ENCODE measurements at regions not wholly inside any gene's neighbourhood (a gene's known extent, or its start where the extent isn't known, plus 50 kb on each side); places are given as distances from the start of the nearest gene placed in this dataset.
A peak's percentile ranks its signal among the peaks of the same experiment; 100 is the strongest.

GRCh38 chr6:165906736-165907135, 243.7 kb upstream of the PDE10A start:
- POLR2A ChIA-PET = no interaction called here
- Mint-ChIP-seq H3K9me3 (no peaks in the 10 kb centered on the region), H3K4me3 (no peak overlapping the region), H3K4me1 (no peaks in the 10 kb centered on the region), H3K36me3 (no peaks in the 10 kb centered on the region), H3K27me3 (peaks cover 5% of the 10 kb centered on the region), H3K27ac (no peak overlapping the region)
- DNase-seq = no peak
- ATAC-seq (ENCODE audit: low read depth) = no peak

DNA sequence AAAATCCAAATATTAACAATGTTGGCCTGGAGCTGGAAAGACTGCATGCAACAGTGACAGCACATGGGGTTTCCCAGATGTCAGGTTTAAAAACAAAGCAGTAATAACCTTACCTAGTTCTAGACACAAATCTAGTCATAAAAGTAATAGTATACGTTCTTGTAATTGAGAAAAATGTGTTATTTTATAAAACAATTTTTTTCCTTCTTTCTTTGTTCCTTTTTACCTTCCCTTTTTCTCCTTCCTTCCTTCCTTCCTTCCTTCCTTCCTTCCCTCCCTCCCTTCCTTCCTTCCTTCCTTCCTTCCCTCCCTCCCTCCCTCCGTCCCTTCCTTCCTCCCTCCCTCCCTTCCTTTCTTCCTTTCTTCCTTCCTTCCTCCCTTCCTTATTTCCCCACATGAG, 242.7 kb upstream of the PDE10A start:
- POLR2A ChIA-PET = no interaction called here
- Mint-ChIP-seq H3K27me3 (peaks cover 5% of the 10 kb centered on the region), H3K36me3 (no peaks in the 10 kb centered on the region), H3K9me3 (no peaks in the 10 kb centered on the region), H3K4me3 (no peak overlapping the region), H3K27ac (no peak overlapping the region), H3K4me1 (no peaks in the 10 kb centered on the region)
- DNase-seq = no peak
- ATAC-seq (ENCODE audit: low read depth) = no peak

DNA sequence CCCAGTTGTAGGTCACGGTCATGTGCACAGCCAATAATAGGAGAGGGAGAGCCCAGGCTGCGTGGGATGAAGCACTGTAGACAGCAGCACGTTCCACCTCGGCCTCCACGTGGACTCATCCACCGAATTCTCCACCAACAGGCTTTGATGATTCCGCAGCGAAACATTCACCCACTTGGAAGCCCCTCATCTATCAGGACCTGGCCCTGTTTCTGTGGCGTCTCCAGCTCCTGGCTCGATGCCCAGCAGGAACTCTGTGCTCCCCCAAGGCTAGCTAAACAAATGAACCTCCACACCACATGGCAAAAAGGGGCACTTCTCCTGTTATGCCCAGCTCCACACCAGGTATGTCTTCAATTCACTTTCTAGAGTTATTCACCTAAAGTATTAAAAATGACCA, 237.9 kb upstream of the PDE10A start:
- DNase-seq (no peak), ATAC-seq (ENCODE audit: low read depth) (no peak)
- POLR2A ChIA-PET = no interaction called here
- H3K27ac Mint-ChIP-seq = no peak overlapping the region
- H3K4me1 Mint-ChIP-seq = no peaks in the 10 kb centered on the region
- H3K4me3 Mint-ChIP-seq = no peak overlapping the region
- no peaks in the 10 kb centered on the region for H3K36me3 Mint-ChIP-seq
- peaks cover 3% of the 10 kb centered on the region for H3K27me3 Mint-ChIP-seq
- no peaks in the 10 kb centered on the region for H3K9me3 Mint-ChIP-seq

GRCh38 chr6:165899611-165900010, 236.6 kb upstream of the PDE10A start:
- Mint-ChIP-seq H3K9me3 (no peaks in the 10 kb centered on the region), H3K27ac (no peak overlapping the region), H3K36me3 (no peaks in the 10 kb centered on the region), H3K4me3 (no peak overlapping the region), H3K27me3 (peaks cover 3% of the 10 kb centered on the region), H3K4me1 (no peaks in the 10 kb centered on the region)
- DNase-seq = no peak
- ATAC-seq (ENCODE audit: low read depth) = no peak
- POLR2A ChIA-PET = no interaction called here

DNA sequence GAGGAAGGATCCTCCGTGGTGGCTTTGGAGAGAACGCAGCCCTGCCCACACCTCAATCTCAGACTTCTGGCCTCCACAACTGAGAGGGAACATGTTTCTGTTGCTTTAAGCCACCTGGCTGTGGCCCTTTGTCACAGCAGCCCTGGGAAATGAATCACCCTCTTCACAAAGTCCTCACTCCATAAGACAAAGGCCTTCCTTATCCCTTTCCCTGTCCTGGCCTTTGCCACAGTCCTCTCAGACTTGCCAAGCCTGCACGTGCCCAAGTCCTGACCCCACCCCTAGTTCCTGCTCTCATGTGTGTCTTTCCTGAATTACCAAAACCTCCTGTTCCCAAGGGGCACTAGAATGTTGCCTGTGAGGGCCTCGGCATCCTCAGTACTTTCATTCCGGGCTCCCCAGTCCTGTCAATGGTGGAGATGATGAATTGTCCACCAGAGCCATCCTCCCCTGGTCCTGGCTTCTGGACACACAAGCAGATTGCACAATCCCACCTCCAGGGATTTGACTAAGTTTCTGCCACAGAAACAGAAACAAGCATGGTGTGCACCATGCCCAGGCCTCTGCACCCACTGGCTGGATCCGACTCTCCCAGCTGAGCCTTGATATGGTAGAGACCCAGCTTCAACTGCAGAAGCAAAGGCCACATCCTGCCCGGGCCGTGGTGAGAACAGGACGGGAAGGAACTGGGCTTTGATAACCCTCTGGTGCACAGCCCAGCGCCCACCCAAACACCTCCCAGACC, 232.6 kb upstream of the PDE10A start:
- Mint-ChIP-seq H3K4me1 (no peaks in the 10 kb centered on the region), H3K36me3 (no peaks in the 10 kb centered on the region), H3K27me3 (no peaks in the 10 kb centered on the region), H3K27ac (no peak overlapping the region), H3K9me3 (no peaks in the 10 kb centered on the region), H3K4me3 (no peak overlapping the region)
- POLR2A ChIA-PET = no interaction called here
- no peak for DNase-seq
- no peak for ATAC-seq (ENCODE audit: low read depth)

- H3K4me1 Mint-ChIP-seq = peaks cover 2% of the 10 kb centered on the region
- POLR2A ChIA-PET = no interaction called here
- H3K27ac Mint-ChIP-seq = no peak overlapping the region
- peaks cover 3% of the 10 kb centered on the region for H3K27me3 Mint-ChIP-seq
- DNase-seq = no peak
- H3K36me3 Mint-ChIP-seq = no peaks in the 10 kb centered on the region
- no peaks in the 10 kb centered on the region for H3K9me3 Mint-ChIP-seq
- no peak for ATAC-seq (ENCODE audit: low read depth)
- no peak overlapping the region for H3K4me3 Mint-ChIP-seq
These were observed 231.3 kb upstream of the PDE10A start for GRCh38 chr6:165894171-165894825.

DNA sequence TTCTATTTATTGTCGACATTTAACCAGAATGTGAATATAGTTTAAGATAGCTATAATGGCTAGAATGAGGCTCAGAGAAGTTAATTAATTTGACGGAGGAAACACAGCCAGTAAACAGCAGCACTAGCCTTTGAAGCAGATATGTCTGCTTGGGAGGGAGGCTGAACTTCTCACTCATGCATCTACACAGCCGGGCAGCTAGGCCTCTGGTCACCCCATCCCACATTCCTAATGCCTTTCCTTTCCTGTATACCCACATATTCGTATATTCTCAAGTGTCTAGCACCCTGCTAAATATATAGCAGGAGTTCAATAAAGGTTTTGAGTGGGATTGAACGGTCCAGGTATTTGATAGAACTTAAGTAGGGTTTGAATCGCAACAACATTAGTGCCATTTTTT, 230.4 kb upstream of the PDE10A start:
- no peaks in the 10 kb centered on the region for H3K36me3 Mint-ChIP-seq
- H3K27ac Mint-ChIP-seq = no peak overlapping the region
- H3K4me3 Mint-ChIP-seq = no peak overlapping the region
- no peaks in the 10 kb centered on the region for H3K9me3 Mint-ChIP-seq
- peaks cover 2% of the 10 kb centered on the region for H3K4me1 Mint-ChIP-seq
- H3K27me3 Mint-ChIP-seq = peaks cover 3% of the 10 kb centered on the region
- no peak for ATAC-seq (ENCODE audit: low read depth)
- POLR2A ChIA-PET = no interaction called here
- no peak for DNase-seq

DNA sequence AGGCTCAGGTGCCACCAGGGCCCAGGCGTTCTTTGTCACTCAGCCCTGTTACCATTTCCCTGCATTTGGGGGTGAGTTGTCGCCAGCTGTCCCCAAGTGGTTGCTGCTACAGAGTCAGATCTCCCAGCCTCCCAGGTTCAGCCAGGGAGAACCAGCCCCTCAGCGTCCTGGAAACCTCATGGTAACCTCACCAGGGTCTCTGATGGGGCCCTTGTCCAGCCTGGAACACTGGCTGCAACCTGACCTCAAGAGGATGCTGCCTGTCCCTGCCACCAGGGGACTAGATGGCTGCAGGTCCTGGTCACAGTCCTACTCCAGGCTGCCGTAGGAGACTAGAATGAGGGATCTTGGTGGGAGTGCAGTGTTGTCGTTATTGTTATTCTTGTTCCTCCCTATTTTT, 228.3 kb upstream of the PDE10A start:
- Mint-ChIP-seq H3K4me3 (no peak overlapping the region), H3K4me1 (peaks cover 2% of the 10 kb centered on the region), H3K9me3 (no peaks in the 10 kb centered on the region), H3K27ac (no peak overlapping the region), H3K36me3 (no peaks in the 10 kb centered on the region), H3K27me3 (peaks cover 7% of the 10 kb centered on the region)
- POLR2A ChIA-PET = no interaction called here
- DNase-seq (no peak), ATAC-seq (ENCODE audit: low read depth) (no peak)

DNA sequence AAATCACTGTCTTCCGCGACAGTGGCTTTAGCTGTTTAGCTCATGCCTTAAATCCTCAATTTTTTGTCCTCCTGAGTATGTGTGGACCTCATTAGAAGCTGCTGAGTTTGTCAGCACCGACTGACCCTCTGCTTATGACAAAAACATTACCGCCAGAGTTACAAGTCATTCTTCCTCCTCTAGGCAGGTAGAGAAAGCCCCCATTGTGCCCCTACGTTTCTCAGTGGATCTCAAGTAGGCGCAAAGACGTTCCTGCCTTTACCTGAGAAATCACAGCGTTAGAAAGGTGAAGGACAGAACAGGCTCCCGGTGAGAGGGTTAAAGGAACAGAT, 227.3 kb upstream of the PDE10A start:
- H3K27ac Mint-ChIP-seq = no peak overlapping the region
- no peaks in the 10 kb centered on the region for H3K9me3 Mint-ChIP-seq
- no peak overlapping the region for H3K4me3 Mint-ChIP-seq
- no peaks in the 10 kb centered on the region for H3K36me3 Mint-ChIP-seq
- POLR2A ChIA-PET = no interaction called here
- H3K4me1 Mint-ChIP-seq = peaks cover 2% of the 10 kb centered on the region
- peaks cover 7% of the 10 kb centered on the region for H3K27me3 Mint-ChIP-seq
- ATAC-seq (ENCODE audit: low read depth) = no peak
- DNase-seq = no peak

GRCh38 chr6:165889636-165890403, 226.8 kb upstream of the PDE10A start:
- Mint-ChIP-seq H3K36me3 (no peaks in the 10 kb centered on the region), H3K4me3 (no peak overlapping the region), H3K27me3 (peaks cover 7% of the 10 kb centered on the region), H3K4me1 (peaks cover 5% of the 10 kb centered on the region), H3K9me3 (no peaks in the 10 kb centered on the region), H3K27ac (no peak overlapping the region)
- no peak for ATAC-seq (ENCODE audit: low read depth)
- no peak for DNase-seq
- POLR2A ChIA-PET = no interaction called here

- no peak for ATAC-seq (ENCODE audit: low read depth)
- Mint-ChIP-seq H3K9me3 (no peaks in the 10 kb centered on the region), H3K4me1 (peaks cover 6% of the 10 kb centered on the region), H3K27me3 (peaks cover 7% of the 10 kb centered on the region), H3K36me3 (no peaks in the 10 kb centered on the region), H3K4me3 (no peak overlapping the region), H3K27ac (no peak overlapping the region)
- POLR2A ChIA-PET = no interaction called here
- DNase-seq = no peak
These were observed 223.1 kb upstream of the PDE10A start for GRCh38 chr6:165886169-165886568.

DNA sequence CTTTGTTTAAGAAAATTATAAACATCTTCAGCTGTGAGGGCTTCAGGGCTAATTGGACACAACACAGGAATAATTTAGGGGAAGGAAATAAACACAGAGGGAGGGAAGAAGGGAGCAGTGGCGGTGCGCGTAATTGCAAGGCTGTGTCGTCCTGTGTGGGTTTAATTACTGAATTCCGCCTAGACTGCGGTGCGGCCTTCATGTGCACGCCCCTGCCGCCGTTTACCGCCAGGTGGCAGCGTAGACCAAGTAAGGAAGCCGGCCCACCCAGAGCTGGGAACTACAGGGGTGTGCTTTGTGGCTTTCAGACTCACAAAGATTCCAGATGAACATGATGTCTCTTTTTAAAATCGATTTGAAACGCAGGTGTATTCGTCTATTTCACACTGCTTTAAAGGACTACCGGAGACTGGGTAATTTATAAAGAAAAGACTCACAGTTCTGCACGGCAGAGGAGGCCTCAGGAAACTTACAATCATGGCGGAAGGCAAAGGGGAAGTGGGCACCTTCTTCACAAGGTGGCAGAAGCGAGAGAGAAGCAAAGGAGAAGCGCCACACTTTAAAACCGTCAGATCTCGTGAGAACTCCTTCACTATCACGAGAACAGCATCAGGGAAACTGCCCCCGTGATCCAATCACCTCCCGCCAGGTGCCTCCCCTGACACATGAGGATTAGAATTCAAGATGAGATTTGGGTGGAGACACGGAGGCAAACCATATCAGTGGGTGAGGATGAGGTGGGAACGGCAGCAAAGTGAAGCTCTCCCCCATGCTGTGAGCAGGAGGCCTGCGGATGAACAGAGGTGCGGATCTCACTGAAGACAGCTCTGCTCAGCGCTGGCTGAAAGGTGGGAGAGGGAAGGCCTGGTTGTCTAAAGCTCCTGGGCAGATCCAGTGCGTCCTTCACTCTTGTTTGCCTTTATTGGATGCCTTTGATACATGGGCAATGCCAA, 222.0 kb upstream of the PDE10A start:
- H3K9me3 Mint-ChIP-seq = no peaks in the 10 kb centered on the region
- H3K27me3 Mint-ChIP-seq = peaks cover 6% of the 10 kb centered on the region
- POLR2A ChIA-PET = no interaction called here
- peak overlapping the region; percentile 40 for H3K4me3 Mint-ChIP-seq
- peak; percentile 97 for ATAC-seq (ENCODE audit: low read depth)
- H3K27ac Mint-ChIP-seq = no peak overlapping the region
- H3K4me1 Mint-ChIP-seq = peaks cover 6% of the 10 kb centered on the region
- H3K36me3 Mint-ChIP-seq = no peaks in the 10 kb centered on the region
- DNase-seq = peak; percentile 80

DNA sequence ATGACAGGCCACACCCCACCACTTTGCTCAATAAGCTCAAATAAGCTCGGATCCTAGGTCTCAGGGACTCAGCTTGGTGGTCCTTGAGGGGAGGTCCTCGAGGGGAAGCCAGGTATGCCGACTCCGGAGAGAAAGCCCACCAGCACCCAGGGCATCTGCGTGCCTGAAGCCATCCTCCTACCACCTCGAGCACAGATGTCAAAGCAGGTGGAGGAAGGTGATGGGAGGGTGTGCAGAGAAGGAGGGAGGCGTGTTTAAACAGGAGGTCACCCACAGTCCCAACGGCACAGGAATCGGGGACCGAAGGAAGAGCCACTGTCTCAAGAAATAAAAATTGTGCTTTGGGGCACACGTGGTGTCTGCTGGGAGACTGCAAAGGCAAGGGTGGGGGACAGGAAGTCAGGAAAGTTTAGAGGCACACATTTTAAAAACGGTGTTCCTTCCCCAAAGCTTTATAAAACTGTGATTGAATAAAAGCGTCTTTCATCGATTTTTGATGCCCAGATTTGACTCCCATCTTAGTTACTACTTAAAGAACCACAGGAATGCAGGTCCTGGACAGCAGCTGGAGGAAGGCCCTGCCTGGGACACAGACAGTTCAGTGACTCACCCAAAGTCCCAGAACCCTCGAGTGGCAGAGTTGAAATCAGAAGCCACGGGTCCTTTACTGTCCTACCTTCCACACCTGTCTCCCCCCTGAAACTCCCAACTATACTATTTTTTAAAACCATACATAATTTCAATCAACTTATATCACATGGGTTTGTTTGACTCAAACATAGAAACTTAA, 221.0 kb upstream of the PDE10A start:
- DNase-seq (no peak), ATAC-seq (ENCODE audit: low read depth) (no peak)
- H3K36me3 Mint-ChIP-seq = no peaks in the 10 kb centered on the region
- POLR2A ChIA-PET = no interaction called here
- no peak overlapping the region for H3K4me3 Mint-ChIP-seq
- no peak overlapping the region for H3K27ac Mint-ChIP-seq
- no peaks in the 10 kb centered on the region for H3K9me3 Mint-ChIP-seq
- H3K27me3 Mint-ChIP-seq = peaks cover 4% of the 10 kb centered on the region
- peaks cover 4% of the 10 kb centered on the region for H3K4me1 Mint-ChIP-seq

All from activated naive CD8-positive, alpha-beta T cell treated with anti-CD3 and anti-CD28 coated beads, Interleukin-2, amount 10 ng/mL, durations not matched to agents 7 days and 5 days (primary cell).